WTC11 (cell line): ENCODE measurements at regions not wholly inside any gene's neighbourhood (a gene's known extent, or its start where the extent isn't known, plus 50 kb on each side); places are given as distances from the start of the nearest gene placed in this dataset.

Source experiments
- ATAC-seq: fragments of 200-7000 bp; cut with Tn5 transposase; 2 replicates; pipeline ENCODE4 v1.10.0; 2021; ENCODE audit warnings: mild to moderate bottlenecking, moderate library complexity
- CTCF ChIA-PET: fragments of 300-600 bp; sonication (Branson Sonifier 250); formaldehyde crosslinking; loops from one replicate; lab custom pipeline; 2021; ENCODE audit warnings: antibody characterized with exemption; lab: Charles Lee
- POLR2A ChIA-PET: fragments of 350-600 bp; sonication (Branson Sonifier 250); formaldehyde crosslinking; loops from one replicate; lab custom pipeline; 2021; ENCODE audit warnings: antibody characterized with exemption; lab: Charles Lee
- DNase-seq: peaks from one replicate; pipeline ENCODE4 v3.0.0; 2021; ENCODE audit warnings: low spot score
- H3K27ac Mint-ChIP-seq: 2 replicates; pipeline ENCODE4 v1.8.0; 2021; ENCODE audit warnings: mixed read lengths
- H3K27me3 Mint-ChIP-seq: 2 replicates; pipeline ENCODE4 v1.8.0; 2021; ENCODE audit warnings: low read depth, mild to moderate bottlenecking, moderate library complexity, mixed read lengths
- H3K36me3 Mint-ChIP-seq: 2 replicates; pipeline ENCODE4 v1.8.0; 2021; ENCODE audit warnings: mixed read lengths
- H3K4me1 Mint-ChIP-seq: 2 replicates; pipeline ENCODE4 v1.8.0; 2022; ENCODE audit warnings: mixed read lengths
- H3K4me3 Mint-ChIP-seq: 2 replicates; pipeline ENCODE4 v1.8.0; 2021; ENCODE audit warnings: mild to moderate bottlenecking, moderate library complexity, mixed read lengths
- H3K9me3 Mint-ChIP-seq: 2 replicates; pipeline ENCODE4 v1.8.0; 2021; ENCODE audit warnings: mixed read lengths
- ARID4B ChIP-seq: sonication (generic); formaldehyde crosslinking; IDR thresholded peaks from 2 replicates; pipeline ENCODE4 v1.8.0; 2023; ENCODE audit warnings: missing genetic modification reagents, mild to moderate bottlenecking, borderline replicate concordance
- CREB1 ChIP-seq: sonication (generic); formaldehyde crosslinking; IDR thresholded peaks from 2 replicates; pipeline ENCODE4 v1.8.0; 2023; ENCODE audit warnings: mild to moderate bottlenecking, missing genetic modification reagents
- ELF4 ChIP-seq: sonication (generic); formaldehyde crosslinking; IDR thresholded peaks from 2 replicates; pipeline ENCODE4 v1.8.1; 2022; ENCODE audit warnings: low read depth, mild to moderate bottlenecking, moderate library complexity, missing genetic modification reagents
- FOXP1 ChIP-seq: sonication (generic); formaldehyde crosslinking; IDR thresholded peaks from 2 replicates; pipeline ENCODE4 v1.8.0; 2022; ENCODE audit warnings: missing genetic modification reagents, mild to moderate bottlenecking, moderate library complexity, borderline replicate concordance
- IRF1 ChIP-seq: sonication (generic); formaldehyde crosslinking; IDR thresholded peaks from 2 replicates; pipeline ENCODE4 v1.8.0; 2023; ENCODE audit warnings: missing genetic modification reagents
- IRF2 ChIP-seq: sonication (generic); formaldehyde crosslinking; IDR thresholded peaks from 2 replicates; pipeline ENCODE4 v1.8.0; 2022; ENCODE audit warnings: low read depth, missing genetic modification reagents, borderline replicate concordance
- MLX ChIP-seq: sonication (generic); formaldehyde crosslinking; IDR thresholded peaks from 2 replicates; pipeline ENCODE4 v1.8.1; 2023; ENCODE audit warnings: mild to moderate bottlenecking, missing genetic modification reagents, moderate library complexity
- RELA ChIP-seq: sonication (generic); formaldehyde crosslinking; IDR thresholded peaks from 2 replicates; pipeline ENCODE4 v1.8.1; 2022; ENCODE audit warnings: missing genetic modification reagents, mild to moderate bottlenecking, borderline replicate concordance
- SMAD4 ChIP-seq: sonication (generic); formaldehyde crosslinking; IDR thresholded peaks from 2 replicates; pipeline ENCODE4 v1.8.0; 2022; ENCODE audit warnings: mild to moderate bottlenecking, missing genetic modification reagents
- STAT6 ChIP-seq: sonication (generic); formaldehyde crosslinking; conservative IDR thresholded peaks from 2 replicates; pipeline ENCODE4 v1.8.1; 2023; ENCODE audit warnings: mild to moderate bottlenecking, low read depth, missing genetic modification reagents, moderate library complexity
- TP53 ChIP-seq: sonication (generic); formaldehyde crosslinking; IDR thresholded peaks from 2 replicates; pipeline ENCODE4 v1.8.1; 2023; ENCODE audit warnings: mild to moderate bottlenecking, missing genetic modification reagents
- ZNF396 ChIP-seq: fragments of 250-450 bp; sonication (Bioruptor Pico); IDR thresholded peaks from 2 replicates; pipeline ENCODE4 v1.8.0; 2021; ENCODE audit warnings: mild to moderate bottlenecking, moderate library complexity, borderline replicate concordance
- ZNF416 ChIP-seq: fragments of 250-450 bp; sonication (Bioruptor Pico); IDR thresholded peaks from 2 replicates; pipeline ENCODE4 v1.9.0; 2021; ENCODE audit warnings: mild to moderate bottlenecking, inconsistent platforms
- TF ChIP-seq, protein P1 (sequence below): fragments of 250-450 bp; sonication (Bioruptor Pico); IDR thresholded peaks from 2 replicates; pipeline ENCODE4 v2.1.2; 2022; ENCODE audit warnings: mild to moderate bottlenecking, moderate library complexity
- TF ChIP-seq, protein P2 (sequence below): fragments of 250-450 bp; sonication (Bioruptor Pico); IDR thresholded peaks from 2 replicates; pipeline ENCODE4 v1.9.0; 2021; ENCODE audit warnings: moderate library complexity, mild to moderate bottlenecking, inconsistent platforms, borderline replicate concordance
- TF ChIP-seq, protein P3 (sequence below): fragments of 250-450 bp; sonication (Bioruptor Pico); IDR thresholded peaks from 2 replicates; pipeline ENCODE4 v1.9.0; 2021; ENCODE audit warnings: mild to moderate bottlenecking, borderline replicate concordance
- TF ChIP-seq, protein P4 (sequence below): sonication (generic); formaldehyde crosslinking; IDR thresholded peaks from 2 replicates; pipeline ENCODE4 v1.8.1; 2022; ENCODE audit warnings: low read depth, missing genetic modification reagents, borderline replicate concordance

GRCh38 chr11:109698237-109698636 lies 276.2 kb downstream of the C11orf87 start (continued):
- TF ChIP-seq SMAD4 (CRISPR knock-in tag): no peak
- TF ChIP-seq, protein P1, sequence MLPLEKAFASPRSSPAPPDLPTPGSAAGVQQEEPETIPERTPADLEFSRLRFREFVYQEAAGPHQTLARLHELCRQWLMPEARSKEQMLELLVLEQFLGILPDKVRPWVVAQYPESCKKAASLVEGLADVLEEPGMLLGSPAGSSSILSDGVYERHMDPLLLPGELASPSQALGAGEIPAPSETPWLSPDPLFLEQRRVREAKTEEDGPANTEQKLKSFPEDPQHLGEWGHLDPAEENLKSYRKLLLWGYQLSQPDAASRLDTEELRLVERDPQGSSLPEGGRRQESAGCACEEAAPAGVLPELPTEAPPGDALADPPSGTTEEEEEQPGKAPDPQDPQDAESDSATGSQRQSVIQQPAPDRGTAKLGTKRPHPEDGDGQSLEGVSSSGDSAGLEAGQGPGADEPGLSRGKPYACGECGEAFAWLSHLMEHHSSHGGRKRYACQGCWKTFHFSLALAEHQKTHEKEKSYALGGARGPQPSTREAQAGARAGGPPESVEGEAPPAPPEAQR: no peak
- TF ChIP-seq MLX (CRISPR knock-in tag): no peak
- no peak for TF ChIP-seq TP53 (CRISPR knock-in tag)
- no peak for TF ChIP-seq ZNF396 (CRISPR knock-in tag)

- Mint-ChIP-seq H3K36me3 (no peaks in the 10 kb centered on the region), H3K27me3 (no peaks in the 10 kb centered on the region), H3K9me3 (no peaks in the 10 kb centered on the region), H3K4me1 (no peaks in the 10 kb centered on the region), H3K27ac (no peak overlapping the region), H3K4me3 (no peak overlapping the region)
- POLR2A ChIA-PET: no interaction called here
- DNase-seq (no peak), ATAC-seq (no peak)
- TF ChIP-seq RELA: no peak
- TF ChIP-seq ELF4: no peak
- TF ChIP-seq FOXP1: no peak
- no peak for TF ChIP-seq IRF2 (CRISPR knock-in tag)
- TF ChIP-seq, protein P2, sequence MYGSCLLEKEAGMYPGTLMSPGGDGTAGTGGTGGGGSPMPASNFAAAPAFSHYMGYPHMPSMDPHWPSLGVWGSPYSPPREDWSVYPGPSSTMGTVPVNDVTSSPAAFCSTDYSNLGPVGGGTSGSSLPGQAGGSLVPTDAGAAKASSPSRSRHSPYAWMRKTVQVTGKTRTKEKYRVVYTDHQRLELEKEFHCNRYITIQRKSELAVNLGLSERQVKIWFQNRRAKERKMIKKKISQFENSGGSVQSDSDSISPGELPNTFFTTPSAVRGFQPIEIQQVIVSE (CRISPR knock-in tag): no peak
- no peak for TF ChIP-seq ZNF416 (CRISPR knock-in tag)
- CTCF ChIA-PET: no interaction called here
These were observed 282.4 kb downstream of the C11orf87 start for GRCh38 chr11:109704432-109704831.

GRCh38 chr11:109706945-109707344 lies 285.0 kb downstream of the C11orf87 start:
- Mint-ChIP-seq H3K36me3 (no peaks in the 10 kb centered on the region), H3K27ac (no peak overlapping the region), H3K9me3 (peaks cover 5% of the 10 kb centered on the region), H3K4me3 (no peak overlapping the region), H3K4me1 (no peaks in the 10 kb centered on the region), H3K27me3 (no peaks in the 10 kb centered on the region)
- DNase-seq (no peak), ATAC-seq (no peak)
- ChIA-PET CTCF (interaction anchor here (1.3 kb wide), 1 partner anchor 10 kb away, joined by 7 read pairs; no protein-coding TSS in a partner anchor), POLR2A (no interaction called here)
- TF ChIP-seq STAT6 (CRISPR knock-in tag) (no peak), IRF1 (CRISPR knock-in tag) (no peak), CREB1 (CRISPR knock-in tag) (no peak), ARID4B (CRISPR knock-in tag) (no peak)
- TF ChIP-seq, protein P3, sequence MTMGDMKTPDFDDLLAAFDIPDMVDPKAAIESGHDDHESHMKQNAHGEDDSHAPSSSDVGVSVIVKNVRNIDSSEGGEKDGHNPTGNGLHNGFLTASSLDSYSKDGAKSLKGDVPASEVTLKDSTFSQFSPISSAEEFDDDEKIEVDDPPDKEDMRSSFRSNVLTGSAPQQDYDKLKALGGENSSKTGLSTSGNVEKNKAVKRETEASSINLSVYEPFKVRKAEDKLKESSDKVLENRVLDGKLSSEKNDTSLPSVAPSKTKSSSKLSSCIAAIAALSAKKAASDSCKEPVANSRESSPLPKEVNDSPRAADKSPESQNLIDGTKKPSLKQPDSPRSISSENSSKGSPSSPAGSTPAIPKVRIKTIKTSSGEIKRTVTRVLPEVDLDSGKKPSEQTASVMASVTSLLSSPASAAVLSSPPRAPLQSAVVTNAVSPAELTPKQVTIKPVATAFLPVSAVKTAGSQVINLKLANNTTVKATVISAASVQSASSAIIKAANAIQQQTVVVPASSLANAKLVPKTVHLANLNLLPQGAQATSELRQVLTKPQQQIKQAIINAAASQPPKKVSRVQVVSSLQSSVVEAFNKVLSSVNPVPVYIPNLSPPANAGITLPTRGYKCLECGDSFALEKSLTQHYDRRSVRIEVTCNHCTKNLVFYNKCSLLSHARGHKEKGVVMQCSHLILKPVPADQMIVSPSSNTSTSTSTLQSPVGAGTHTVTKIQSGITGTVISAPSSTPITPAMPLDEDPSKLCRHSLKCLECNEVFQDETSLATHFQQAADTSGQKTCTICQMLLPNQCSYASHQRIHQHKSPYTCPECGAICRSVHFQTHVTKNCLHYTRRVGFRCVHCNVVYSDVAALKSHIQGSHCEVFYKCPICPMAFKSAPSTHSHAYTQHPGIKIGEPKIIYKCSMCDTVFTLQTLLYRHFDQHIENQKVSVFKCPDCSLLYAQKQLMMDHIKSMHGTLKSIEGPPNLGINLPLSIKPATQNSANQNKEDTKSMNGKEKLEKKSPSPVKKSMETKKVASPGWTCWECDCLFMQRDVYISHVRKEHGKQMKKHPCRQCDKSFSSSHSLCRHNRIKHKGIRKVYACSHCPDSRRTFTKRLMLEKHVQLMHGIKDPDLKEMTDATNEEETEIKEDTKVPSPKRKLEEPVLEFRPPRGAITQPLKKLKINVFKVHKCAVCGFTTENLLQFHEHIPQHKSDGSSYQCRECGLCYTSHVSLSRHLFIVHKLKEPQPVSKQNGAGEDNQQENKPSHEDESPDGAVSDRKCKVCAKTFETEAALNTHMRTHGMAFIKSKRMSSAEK (CRISPR knock-in tag): no peak
- TF ChIP-seq, protein P4, sequence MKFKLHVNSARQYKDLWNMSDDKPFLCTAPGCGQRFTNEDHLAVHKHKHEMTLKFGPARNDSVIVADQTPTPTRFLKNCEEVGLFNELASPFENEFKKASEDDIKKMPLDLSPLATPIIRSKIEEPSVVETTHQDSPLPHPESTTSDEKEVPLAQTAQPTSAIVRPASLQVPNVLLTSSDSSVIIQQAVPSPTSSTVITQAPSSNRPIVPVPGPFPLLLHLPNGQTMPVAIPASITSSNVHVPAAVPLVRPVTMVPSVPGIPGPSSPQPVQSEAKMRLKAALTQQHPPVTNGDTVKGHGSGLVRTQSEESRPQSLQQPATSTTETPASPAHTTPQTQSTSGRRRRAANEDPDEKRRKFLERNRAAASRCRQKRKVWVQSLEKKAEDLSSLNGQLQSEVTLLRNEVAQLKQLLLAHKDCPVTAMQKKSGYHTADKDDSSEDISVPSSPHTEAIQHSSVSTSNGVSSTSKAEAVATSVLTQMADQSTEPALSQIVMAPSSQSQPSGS (CRISPR knock-in tag): no peak
